ENCODE measurements at regions not wholly inside any gene's neighbourhood (a gene's known extent, or its start where the extent isn't known, plus 50 kb on each side); places are given as distances from the start of the nearest gene placed in this dataset.

- Histone ChIP-seq H3K9me3 (peaks cover 0 to 21% (median 10%) of the 10 kb centered on the region in 12 donors), H3K27me3 (peaks cover 0 to 5% (median 0%) of the 10 kb centered on the region in 9 donors), H3K27ac (no peak overlapping the region), H3K36me3 (no peaks in the 10 kb centered on the region), H3K4me3 (no peak overlapping the region), H3K4me1 (no peaks in the 10 kb centered on the region)
- ATAC-seq (no peak), DNase-seq (no peak)
- no peak for TF ChIP-seq CTCF (IDR thresholded peaks at IDR 0.05)
- TF ChIP-seq POLR2A (IDR thresholded peaks at IDR 0.05) = no peak
- intact Hi-C loops (cut with DNase I) = no loop called here
These were observed 629.1 kb upstream of the ADARB2 start for GRCh38 chr10:2366264-2366931.

- Histone ChIP-seq H3K4me1 (no peaks in the 10 kb centered on the region), H3K27me3 (peaks cover 0 to 5% (median 0%) of the 10 kb centered on the region in 9 donors), H3K9me3 (no peaks in the 10 kb centered on the region), H3K27ac (no peak overlapping the region), H3K4me3 (no peak overlapping the region), H3K36me3 (no peaks in the 10 kb centered on the region)
- DNase-seq = no peak
- TF ChIP-seq POLR2A (IDR thresholded peaks at IDR 0.05) (no peak), CTCF (IDR thresholded peaks at IDR 0.05) (no peak)
- no peak for ATAC-seq
- intact Hi-C loops (cut with DNase I) = no loop called here
- 40 to 86% (median 82%) methylated on average over 7 of the region's 7 CpGs for WGBS, 4 donors
These were observed 625.0 kb upstream of the ADARB2 start for GRCh38 chr10:2362331-2362730.

GRCh38 chr10:2358586-2358985, 621.3 kb upstream of the ADARB2 start:
- Histone ChIP-seq H3K36me3 (no peaks in the 10 kb centered on the region), H3K9me3 (no peaks in the 10 kb centered on the region), H3K27ac (no peak overlapping the region), H3K4me3 (no peak overlapping the region), H3K4me1 (no peaks in the 10 kb centered on the region), H3K27me3 (peaks cover 0 to 5% (median 0%) of the 10 kb centered on the region in 9 donors)
- 80 to 89% (median 84%) methylated on average over 8 to 9 of the region's 9 CpGs for WGBS, 4 donors
- intact Hi-C loops (cut with DNase I) = no loop called here
- DNase-seq = no peak
- no peak for ATAC-seq
- TF ChIP-seq POLR2A (IDR thresholded peaks at IDR 0.05) = no peak
- no peak for TF ChIP-seq CTCF (IDR thresholded peaks at IDR 0.05)

- Histone ChIP-seq H3K36me3 (no peaks in the 10 kb centered on the region), H3K4me1 (no peaks in the 10 kb centered on the region), H3K27ac (no peak overlapping the region), H3K9me3 (no peaks in the 10 kb centered on the region), H3K4me3 (no peak overlapping the region), H3K27me3 (no peaks in the 10 kb centered on the region)
- intact Hi-C loops (cut with DNase I) = no loop called here
- no peak for ATAC-seq
- WGBS, 4 donors = 92 to 94% (median 93%) methylated on average over 7 of the region's 7 CpGs
- TF ChIP-seq POLR2A (IDR thresholded peaks at IDR 0.05) = no peak
- no peak for TF ChIP-seq CTCF (IDR thresholded peaks at IDR 0.05)
- DNase-seq = no peak
These were observed 619.3 kb upstream of the ADARB2 start for GRCh38 chr10:2356670-2357069.
